T-cell (primary cell): ENCODE measurements at regions not wholly inside any gene's neighbourhood (a gene's known extent, or its start where the extent isn't known, plus 50 kb on each side); places are given as distances from the start of the nearest gene placed in this dataset.

Experiments used
- ATAC-seq, 4 experiments: fragments of 200-7000 bp in 3 of 4; fragments of 150-1000 bp in 1 of 4; cut with Tn5 transposase; replicated peaks in 1 of 4; 1 replicate in 3 of 4; 2 replicates in 1 of 4; pipeline ENCODE4 v1.10.0; 2021; ENCODE audit warnings: moderate library complexity in 3 of 4, mild to moderate bottlenecking in 2 of 4, moderate number of reproducible peaks in 1 of 4
- CTCF ChIA-PET, 2 donors: fragments of 300-600 bp; sonication (Branson Sonifier 250); formaldehyde crosslinking; loops; one replicate each; lab custom pipeline; 2022; ENCODE audit warnings: antibody characterized with exemption in 2 of 2; lab: Charles Lee
- POLR2A ChIA-PET, 2 donors: fragments of 300-600 bp; sonication (Branson Sonifier 250); formaldehyde crosslinking; loops; one replicate each; lab custom pipeline; 2022; ENCODE audit warnings: antibody characterized with exemption in 2 of 2; lab: Charles Lee
- DNase-seq, 35 experiments: peaks; one replicate each; pipeline versions ENCODE4 v3.0.0 to v3.0.0-alpha.2; 2013 to 2023
- H3K27ac ChIP-seq: one replicate; pipeline ENCODE4 v1.5.1; 2013; ENCODE audit warnings: low read length
- H3K27me3 ChIP-seq, 2 experiments: replicated peaks in 1 of 2; 1 replicate in 1 of 2; 2 replicates in 1 of 2; pipeline versions ENCODE4 v1.6.1 to v1.7.0; 2013; ENCODE audit warnings: low read length in 1 of 2, mixed read lengths in 1 of 2; ENCODE audit not compliant: control insufficient read depth in 2 of 2, insufficient read depth in 2 of 2; ENCODE audit errors: extremely low read depth in 1 of 2
- H3K36me3 ChIP-seq, 2 donors: 1 replicate in 1 of 2; 2 replicates in 1 of 2; pipeline versions ENCODE4 v1.6.1 to v1.7.0; 2013; ENCODE audit warnings: low read length in 1 of 2; ENCODE audit not compliant: control insufficient read depth in 2 of 2, insufficient read depth in 1 of 2; ENCODE audit errors: extremely low read depth in 1 of 2
- H3K4me1 ChIP-seq, 2 experiments: 1 replicate in 1 of 2; 2 replicates in 1 of 2; pipeline versions ENCODE4 v1.6.1 to v1.7.0; 2013; ENCODE audit warnings: low read length in 2 of 2, mixed read lengths in 1 of 2; ENCODE audit not compliant: insufficient read depth in 2 of 2, control insufficient read depth in 1 of 2; ENCODE audit errors: extremely low read depth in 1 of 2
- H3K4me3 ChIP-seq, 2 donors: 1 replicate in 1 of 2; 2 replicates in 1 of 2; pipeline versions ENCODE4 v1.5.1 to v1.7.0; 2013; ENCODE audit warnings: mild to moderate bottlenecking in 2 of 2, low read length in 1 of 2, moderate library complexity in 1 of 2; ENCODE audit not compliant: control insufficient read depth in 1 of 2; ENCODE audit errors: extremely low read depth in 1 of 2
- H3K9me3 ChIP-seq: 2 replicates; pipeline ENCODE4 v1.7.0; 2013
- H3K27ac Mint-ChIP-seq, 2 donors: one replicate each; pipeline ENCODE4 v1.8.0; 2020 to 2021; ENCODE audit warnings: mild to moderate bottlenecking in 2 of 2, mixed read lengths in 2 of 2
- H3K27me3 Mint-ChIP-seq, 2 donors: one replicate each; pipeline ENCODE4 v1.8.0; 2021 to 2022; ENCODE audit warnings: mixed read lengths in 2 of 2
- H3K36me3 Mint-ChIP-seq: one replicate; pipeline ENCODE4 v1.8.0; 2021; ENCODE audit warnings: mixed read lengths
- H3K4me1 Mint-ChIP-seq, 3 donors: one replicate each; pipeline ENCODE4 v1.8.0; 2020 to 2022; ENCODE audit warnings: mixed read lengths in 3 of 3, mild to moderate bottlenecking in 1 of 3
- H3K4me3 Mint-ChIP-seq, 3 donors: one replicate each; pipeline ENCODE4 v1.8.0; 2020 to 2022; ENCODE audit warnings: mild to moderate bottlenecking in 3 of 3, mixed read lengths in 3 of 3, moderate library complexity in 3 of 3
- H3K9me3 Mint-ChIP-seq, 3 donors: one replicate each; pipeline ENCODE4 v1.8.0; 2020 to 2022; ENCODE audit warnings: mixed read lengths in 3 of 3
- WGBS: methylation state at CpG from one replicate; pipeline ENCODE4 v1.1.5; 2013; ENCODE audit warnings: missing lambda C conversion rate; ENCODE audit not compliant: insufficient coverage; 5-methylcytosine and 5-hydroxymethylcytosine counted together

DNA sequence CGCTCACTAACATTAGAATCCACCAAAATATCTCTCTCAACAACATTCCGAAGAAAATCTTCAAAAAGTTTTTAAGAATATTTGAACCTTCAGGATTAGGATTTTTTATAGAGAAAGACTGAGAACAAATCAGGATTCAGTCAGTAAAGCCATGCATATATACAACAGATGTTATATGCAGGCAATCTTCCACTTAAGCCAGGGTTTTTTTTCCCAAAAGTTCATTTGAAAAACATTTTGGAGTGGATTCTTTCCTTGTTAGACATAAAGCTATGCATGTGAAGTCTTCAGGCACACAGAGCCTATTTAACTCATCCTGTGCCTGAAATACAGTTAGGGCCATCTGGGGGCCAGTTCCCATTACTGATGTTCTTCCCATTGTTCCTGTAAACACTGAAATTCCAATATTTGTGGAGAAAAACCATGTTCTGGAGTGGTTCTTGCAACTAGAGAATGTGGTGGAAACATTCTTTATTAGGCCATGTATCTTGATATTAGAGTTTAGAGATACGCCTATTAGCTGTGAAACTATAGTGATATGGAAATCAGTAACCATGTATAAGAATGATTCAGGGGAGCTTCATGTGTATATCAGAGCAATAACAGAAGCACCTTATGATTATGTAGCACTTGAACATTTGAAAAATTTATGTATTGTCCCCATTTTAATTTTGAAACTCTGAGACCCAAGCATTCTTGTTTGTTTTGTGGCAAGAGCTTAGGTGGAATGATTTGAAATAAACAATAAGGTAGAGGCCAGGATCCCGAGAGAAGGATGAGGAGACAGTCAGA lies 61.7 kb downstream of the PLEKHG1 start:
- H3K27ac Mint-ChIP-seq = no peak overlapping the region
- ChIA-PET CTCF (interaction anchor here in 1 of 2 donors (1.2 kb wide), 1 partner anchor 17 kb away, joined by 4 read pairs; no protein-coding TSS in a partner anchor), POLR2A (no interaction called here)
- no peak overlapping the region for H3K27ac ChIP-seq
- no peak for ATAC-seq
- no CpG with 5 or more reads among the region's 4 CpGs for WGBS
- no peak for DNase-seq
- H3K27me3 ChIP-seq = no peaks in the 10 kb centered on the region
- no peaks in the 10 kb centered on the region for H3K9me3 Mint-ChIP-seq
- H3K4me1 ChIP-seq = no peaks in the 10 kb centered on the region
- no peaks in the 10 kb centered on the region for H3K27me3 Mint-ChIP-seq
- no peak overlapping the region for H3K4me3 Mint-ChIP-seq
- no peaks in the 10 kb centered on the region for H3K9me3 ChIP-seq
- no peaks in the 10 kb centered on the region for H3K36me3 ChIP-seq
- H3K4me1 Mint-ChIP-seq = no peaks in the 10 kb centered on the region
- no peak overlapping the region for H3K4me3 ChIP-seq
- H3K36me3 Mint-ChIP-seq = no peaks in the 10 kb centered on the region

DNA sequence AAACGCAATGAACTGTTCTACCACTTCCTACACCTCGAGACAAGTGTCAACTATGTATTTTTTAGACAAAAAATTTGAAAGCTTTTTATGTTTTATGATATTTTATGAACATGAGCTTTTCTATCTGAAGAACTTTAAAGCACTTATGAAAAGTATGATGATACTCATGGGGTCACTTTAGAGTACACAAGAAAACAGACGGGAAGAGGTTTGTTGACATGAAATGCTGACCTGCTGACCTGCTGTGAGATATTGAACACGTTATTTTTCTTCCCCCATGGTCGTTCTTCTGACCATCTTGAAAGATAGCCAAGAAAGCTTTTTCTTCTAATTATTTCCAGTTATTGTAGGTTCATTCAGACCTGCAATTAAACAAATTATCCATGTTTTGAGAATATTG lies 63.1 kb downstream of the PLEKHG1 start:
- Mint-ChIP-seq H3K9me3 (no peaks in the 10 kb centered on the region), H3K27ac (no peak overlapping the region), H3K27me3 (no peaks in the 10 kb centered on the region), H3K4me3 (no peak overlapping the region), H3K4me1 (peaks cover under 1 to 3% (median 3%) of the 10 kb centered on the region in 3 donors), H3K36me3 (no peaks in the 10 kb centered on the region)
- ChIA-PET POLR2A (no interaction called here), CTCF (interaction anchor here in 1 of 2 donors (1.2 kb wide), 1 partner anchor 19 kb away, joined by 4 read pairs; no protein-coding TSS in a partner anchor)
- H3K27me3 ChIP-seq = no peaks in the 10 kb centered on the region
- no peak overlapping the region for H3K27ac ChIP-seq
- DNase-seq = no peak
- no peak for ATAC-seq
- WGBS = no CpG with 5 or more reads among the region's 5 CpGs
- no peaks in the 10 kb centered on the region for H3K9me3 ChIP-seq
- H3K4me1 ChIP-seq = no peaks in the 10 kb centered on the region
- no peak overlapping the region for H3K4me3 ChIP-seq
- no peaks in the 10 kb centered on the region for H3K36me3 ChIP-seq

DNA sequence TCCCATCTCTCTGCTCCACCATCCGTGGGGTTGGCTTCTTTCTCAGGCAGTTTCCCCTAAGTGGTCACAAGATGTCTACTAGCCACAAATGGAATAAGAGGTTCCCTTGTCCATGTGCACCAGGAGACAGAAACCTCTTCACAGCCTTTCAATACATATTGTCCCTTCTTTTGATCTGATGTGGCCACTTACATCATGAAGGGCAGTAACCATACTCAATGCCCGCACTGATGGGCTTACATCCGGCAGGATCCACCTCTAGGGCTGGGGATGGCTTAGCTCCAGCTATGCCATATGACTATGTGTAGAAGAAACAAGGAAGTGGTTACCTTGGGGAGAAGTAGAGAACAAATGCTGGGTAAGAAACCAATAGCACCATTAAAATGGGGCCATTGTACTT lies 64.4 kb downstream of the PLEKHG1 start:
- CTCF ChIA-PET = no interaction called here
- H3K4me1 ChIP-seq = no peaks in the 10 kb centered on the region
- no peaks in the 10 kb centered on the region for H3K9me3 ChIP-seq
- no peaks in the 10 kb centered on the region for H3K27me3 Mint-ChIP-seq
- H3K4me3 ChIP-seq = no peak overlapping the region
- no peak overlapping the region for H3K27ac ChIP-seq
- H3K9me3 Mint-ChIP-seq = no peaks in the 10 kb centered on the region
- WGBS = 89% methylated on average over 1 of the region's 3 CpGs
- H3K27me3 ChIP-seq = no peaks in the 10 kb centered on the region
- H3K27ac Mint-ChIP-seq = no peak overlapping the region
- peaks cover 5 to 8% (median 6%) of the 10 kb centered on the region in 3 donors for H3K4me1 Mint-ChIP-seq
- DNase-seq = no peak
- ATAC-seq = no peak
- no peaks in the 10 kb centered on the region for H3K36me3 Mint-ChIP-seq
- H3K4me3 Mint-ChIP-seq = no peak overlapping the region
- no peaks in the 10 kb centered on the region for H3K36me3 ChIP-seq
- POLR2A ChIA-PET = no interaction called here

DNA sequence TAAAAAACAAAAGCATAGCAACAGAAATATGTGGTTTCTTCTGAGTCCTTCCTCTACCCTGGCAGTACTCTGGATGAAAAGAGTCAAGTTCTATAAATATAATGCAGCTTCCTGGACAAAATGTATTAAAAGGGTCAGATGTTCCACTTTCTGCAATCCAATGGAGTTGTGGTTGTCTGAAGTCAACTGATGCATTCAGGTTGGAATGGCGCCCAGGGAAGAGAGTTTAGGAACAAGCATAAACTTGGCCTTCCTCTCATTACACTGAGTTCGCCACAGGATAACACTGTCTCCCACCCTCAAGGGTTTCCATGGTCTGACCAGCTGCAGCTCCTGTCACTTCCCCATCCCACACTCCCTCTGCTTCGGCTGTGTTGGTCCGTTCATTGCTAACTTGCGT lies 66.4 kb downstream of the PLEKHG1 start:
- 94% methylated on average over 4 of the region's 5 CpGs for WGBS
- H3K27ac ChIP-seq = no peak overlapping the region
- ChIA-PET POLR2A (interaction anchor here in 1 of 2 donors (0.6 kb wide), 1 partner anchor 560 kb away, joined by 5 read pairs; no protein-coding TSS in a partner anchor), CTCF (interaction anchor here (0.6 to 1.4 kb wide), 2 partner anchors 8 to 672 kb away, joined by 3 to 6 read pairs; no protein-coding TSS in a partner anchor)
- no peaks in the 10 kb centered on the region for H3K9me3 Mint-ChIP-seq
- no peak overlapping the region for H3K4me3 ChIP-seq
- ATAC-seq (no peak), DNase-seq (no peak)
- H3K9me3 ChIP-seq = no peaks in the 10 kb centered on the region
- peaks cover 5 to 8% (median 6%) of the 10 kb centered on the region in 3 donors for H3K4me1 Mint-ChIP-seq
- no peaks in the 10 kb centered on the region for H3K27me3 ChIP-seq
- H3K4me1 ChIP-seq = no peaks in the 10 kb centered on the region
- no peaks in the 10 kb centered on the region for H3K36me3 ChIP-seq
- no peaks in the 10 kb centered on the region for H3K36me3 Mint-ChIP-seq
- no peaks in the 10 kb centered on the region for H3K27me3 Mint-ChIP-seq
- no peak overlapping the region for H3K27ac Mint-ChIP-seq
- no peak overlapping the region for H3K4me3 Mint-ChIP-seq

DNA sequence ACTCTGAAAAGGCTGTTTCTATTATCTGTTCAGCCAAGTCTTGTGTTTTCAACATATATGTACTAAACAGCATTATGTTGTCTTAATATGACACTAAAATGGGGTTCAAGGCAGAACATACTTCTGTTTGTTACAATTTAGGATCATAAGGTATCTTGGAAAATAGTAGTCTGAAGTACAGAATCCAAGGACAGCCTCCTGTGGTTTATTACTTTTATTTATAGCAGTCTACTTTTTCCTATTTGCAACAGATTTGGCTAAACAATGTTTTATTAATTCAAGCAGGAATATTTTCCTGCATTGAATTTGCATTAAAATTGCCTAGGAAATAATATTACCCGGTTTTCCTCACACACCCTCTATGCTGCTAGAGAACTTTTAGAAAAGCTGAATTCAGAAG lies 67.7 kb downstream of the PLEKHG1 start:
- H3K4me3 Mint-ChIP-seq = no peak overlapping the region
- POLR2A ChIA-PET = interaction anchor here in 1 of 2 donors (0.6 kb wide), 1 partner anchor 72 kb away, joined by 3 read pairs; no protein-coding TSS in a partner anchor
- H3K4me3 ChIP-seq = no peak overlapping the region
- H3K27ac ChIP-seq = no peak overlapping the region
- H3K27ac Mint-ChIP-seq = no peak overlapping the region
- no peak for ATAC-seq
- no peak for DNase-seq
- H3K4me1 Mint-ChIP-seq = peaks cover 5 to 8% (median 6%) of the 10 kb centered on the region in 3 donors
- no peaks in the 10 kb centered on the region for H3K27me3 Mint-ChIP-seq
- no peaks in the 10 kb centered on the region for H3K27me3 ChIP-seq
- no peaks in the 10 kb centered on the region for H3K4me1 ChIP-seq
- CTCF ChIA-PET = no interaction called here
- no peaks in the 10 kb centered on the region for H3K9me3 ChIP-seq
- H3K9me3 Mint-ChIP-seq = no peaks in the 10 kb centered on the region
- WGBS = no CpG with 5 or more reads among the region's 1 CpG
- H3K36me3 Mint-ChIP-seq = no peaks in the 10 kb centered on the region
- no peaks in the 10 kb centered on the region for H3K36me3 ChIP-seq

DNA sequence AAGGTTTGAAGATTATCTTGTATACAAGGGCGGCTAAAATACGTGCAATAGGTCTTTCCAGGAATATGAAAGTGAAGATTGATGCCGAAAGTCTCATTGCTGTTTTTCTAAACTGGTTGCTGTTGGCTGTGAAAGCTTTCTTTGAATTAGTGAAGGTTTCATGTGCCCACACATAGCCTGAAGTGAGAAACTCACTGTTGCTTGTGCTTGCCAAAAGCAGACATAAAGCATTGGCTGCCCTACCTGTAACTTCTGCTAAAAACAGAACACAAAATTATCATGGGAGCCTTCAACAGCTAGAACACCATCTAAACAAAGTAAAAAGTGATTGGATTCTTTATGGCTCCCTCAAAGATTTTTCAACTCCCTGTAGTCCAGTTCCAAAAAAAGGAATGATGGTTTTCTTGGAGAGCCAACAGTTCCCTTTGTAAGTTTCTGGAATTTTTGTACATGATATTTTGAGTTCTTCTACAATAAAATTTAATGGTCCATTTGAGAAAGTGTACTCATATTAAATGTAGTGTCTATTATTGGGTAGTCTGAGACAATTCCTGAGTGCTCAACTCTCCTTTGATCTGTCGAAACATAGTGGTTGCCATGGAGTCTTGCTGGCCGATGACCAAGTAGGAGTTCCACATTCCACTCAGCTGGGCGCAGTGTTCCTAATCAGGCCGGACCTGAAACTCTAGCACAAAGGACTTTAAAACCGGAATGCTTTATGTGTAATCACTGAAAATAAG lies 68.5 kb downstream of the PLEKHG1 start:
- H3K4me3 Mint-ChIP-seq = no peak overlapping the region
- H3K27me3 Mint-ChIP-seq = no peaks in the 10 kb centered on the region
- H3K36me3 ChIP-seq = no peaks in the 10 kb centered on the region
- no peaks in the 10 kb centered on the region for H3K36me3 Mint-ChIP-seq
- H3K4me3 ChIP-seq = no peak overlapping the region
- H3K27ac ChIP-seq = no peak overlapping the region
- DNase-seq (no peak), ATAC-seq (no peak)
- H3K27ac Mint-ChIP-seq = peak overlapping the region in 1 of 2 donors; percentile 14
- POLR2A ChIA-PET = interaction anchor here in 1 of 2 donors (0.6 kb wide), 1 partner anchor 73 kb away, joined by 3 read pairs; no protein-coding TSS in a partner anchor
- H3K9me3 Mint-ChIP-seq = no peaks in the 10 kb centered on the region
- no peaks in the 10 kb centered on the region for H3K9me3 ChIP-seq
- CTCF ChIA-PET = no interaction called here
- H3K4me1 ChIP-seq = no peaks in the 10 kb centered on the region
- no peaks in the 10 kb centered on the region for H3K27me3 ChIP-seq
- 67% methylated on average over 7 of the region's 8 CpGs for WGBS
- peaks cover 5 to 8% (median 6%) of the 10 kb centered on the region in 3 donors for H3K4me1 Mint-ChIP-seq
